Fibroblast of lung (primary cell): ENCODE measurements at regions not wholly inside any gene's neighbourhood (a gene's known extent, or its start where the extent isn't known, plus 50 kb on each side); places are given as distances from the start of the nearest gene placed in this dataset.
A peak's percentile ranks its signal among the peaks of the same experiment; 100 is the strongest.

ENCODE experiments used
- DNase-seq, 2 donors: peaks; one replicate each; pipeline versions ENCODE4 v3.0.0 to v3.0.0-alpha.2; 2010; ENCODE audit warnings: low read depth in 2 of 2
- H2AFZ ChIP-seq: 2 replicates; pipeline ENCODE4 v1.5.1; 2012; ENCODE audit warnings: low read length, control low read depth, inconsistent platforms
- H3K27ac ChIP-seq: 2 replicates; pipeline ENCODE4 v1.5.1; 2011; ENCODE audit warnings: low read length, control low read depth; ENCODE audit not compliant: insufficient read depth
- H3K27me3 ChIP-seq: 2 replicates; pipeline ENCODE4 v1.5.1; 2011; ENCODE audit warnings: mild to moderate bottlenecking, low read length; ENCODE audit not compliant: control insufficient read depth, insufficient read depth
- H3K36me3 ChIP-seq: 2 replicates; pipeline ENCODE4 v1.5.1; 2011; ENCODE audit warnings: low read length; ENCODE audit not compliant: control insufficient read depth, insufficient read depth
- H3K4me1 ChIP-seq: 2 replicates; pipeline ENCODE4 v1.5.1; 2011; ENCODE audit warnings: low read length; ENCODE audit not compliant: control insufficient read depth, insufficient read depth; ENCODE audit errors: extremely low read depth
- H3K4me2 ChIP-seq: 2 replicates; pipeline ENCODE4 v1.5.1; 2011; ENCODE audit warnings: low read length, control low read depth; ENCODE audit not compliant: insufficient read depth; ENCODE audit errors: extremely low read depth
- H3K4me3 ChIP-seq, 4 experiments: fragments of 200-600 bp in 1 of 4; sonication (generic) in 1 of 4; replicated peaks in 1 of 4; 2 replicates each; pipeline ENCODE4 v1.5.1; 2011 to 2016; ENCODE audit warnings: low read length in 4 of 4, low read depth in 3 of 4, mild to moderate bottlenecking in 3 of 4, control low read depth in 2 of 4, inconsistent platforms in 1 of 4, mixed read lengths in 1 of 4; ENCODE audit not compliant: insufficient read depth in 1 of 4; ENCODE audit errors: control extremely low read depth in 1 of 4
- H3K79me2 ChIP-seq: 2 replicates; pipeline ENCODE4 v1.5.1; 2012; ENCODE audit warnings: mild to moderate bottlenecking, low read length, inconsistent platforms; ENCODE audit not compliant: control insufficient read depth, insufficient read depth
- H3K9ac ChIP-seq: 2 replicates; pipeline ENCODE4 v1.5.1; 2011; ENCODE audit warnings: mild to moderate bottlenecking, low read length, control low read depth; ENCODE audit not compliant: insufficient read depth
- H3K9me3 ChIP-seq: 2 replicates; pipeline ENCODE4 v1.5.1; 2012; ENCODE audit warnings: low read depth, low read length; ENCODE audit not compliant: control insufficient read depth, insufficient read depth
- H4K20me1 ChIP-seq: 2 replicates; pipeline ENCODE4 v1.5.1; 2011; ENCODE audit warnings: low read length; ENCODE audit not compliant: control insufficient read depth, insufficient read depth; ENCODE audit errors: extremely low read depth
- CTCF ChIP-seq, 2 donors: IDR thresholded peaks in 1 of 2; conservative IDR thresholded peaks in 1 of 2; 1 replicate in 1 of 2; 2 replicates in 1 of 2; pipeline ENCODE4 v1.5.1; 2011 to 2012; ENCODE audit warnings: low read length in 2 of 2, control low read depth in 1 of 2, inconsistent platforms in 1 of 2, low read depth in 1 of 2, mild to moderate bottlenecking in 1 of 2
- EZH2 ChIP-seq: IDR thresholded peaks from 2 replicates; pipeline ENCODE4 v1.5.1; 2012; ENCODE audit warnings: low read length, control low read depth, mild to moderate bottlenecking; ENCODE audit errors: missing control alignments

- no peaks in the 10 kb centered on the region for H3K9me3 ChIP-seq
- H3K27me3 ChIP-seq: no peaks in the 10 kb centered on the region
- DNase-seq: no peak
- H3K36me3 ChIP-seq: no peaks in the 10 kb centered on the region
- H3K4me2 ChIP-seq: no peak overlapping the region
- H3K9ac ChIP-seq: no peak overlapping the region
- H3K4me1 ChIP-seq: no peaks in the 10 kb centered on the region
- H4K20me1 ChIP-seq: no peaks in the 10 kb centered on the region
- no peak for TF ChIP-seq CTCF (conservative IDR thresholded peaks at IDR 0.05 in 1 of 2, IDR thresholded peaks at IDR 0.05 in 1 of 2; ENCODE audit: low read depth in 1 of 2, low read length in 2 of 2)
- no peak for TF ChIP-seq EZH2
- no peak overlapping the region for H3K4me3 ChIP-seq
- H2AFZ ChIP-seq: no peak overlapping the region
- H3K27ac ChIP-seq: no peak overlapping the region
- H3K79me2 ChIP-seq: no peaks in the 10 kb centered on the region
These were observed 929.9 kb downstream of the BRD1 start for GRCh38 chr22:48897645-48898370.

GRCh38 chr22:48896766-48897644 lies 930.7 kb downstream of the BRD1 start:
- no peaks in the 10 kb centered on the region for H3K36me3 ChIP-seq
- H3K9me3 ChIP-seq: no peaks in the 10 kb centered on the region
- H3K27ac ChIP-seq: no peak overlapping the region
- DNase-seq: peak in 1 of 2 donors; percentile 2
- no peaks in the 10 kb centered on the region for H4K20me1 ChIP-seq
- no peak overlapping the region for H3K9ac ChIP-seq
- TF ChIP-seq EZH2 (no peak), CTCF (conservative IDR thresholded peaks at IDR 0.05 in 1 of 2, IDR thresholded peaks at IDR 0.05 in 1 of 2; ENCODE audit: low read depth in 1 of 2, low read length in 2 of 2) (no peak)
- H3K4me2 ChIP-seq: no peak overlapping the region
- no peaks in the 10 kb centered on the region for H3K27me3 ChIP-seq
- no peak overlapping the region for H3K4me3 ChIP-seq
- no peaks in the 10 kb centered on the region for H3K4me1 ChIP-seq
- no peak overlapping the region for H2AFZ ChIP-seq
- no peaks in the 10 kb centered on the region for H3K79me2 ChIP-seq
